Ectodermal cell (in vitro differentiated cells): ENCODE measurements at regions not wholly inside any gene's neighbourhood (a gene's known extent, or its start where the extent isn't known, plus 50 kb on each side); places are given as distances from the start of the nearest gene placed in this dataset.
"Not testable (repeated sequence)": the region's sequence is repeated elsewhere in the genome, so short reads cannot be mapped to it uniquely, and the experiment has no call there.

ENCODE experiments used
- H3K27ac ChIP-seq: 2 replicates; pipeline ENCODE4 v1.7.0; 2013; ENCODE audit warnings: mild to moderate bottlenecking, low read depth, low read length; ENCODE audit not compliant: insufficient read depth, poor library complexity, severe bottlenecking
- H3K27me3 ChIP-seq: 2 replicates; pipeline ENCODE4 v1.7.0; 2013; ENCODE audit warnings: mild to moderate bottlenecking, low read length; ENCODE audit not compliant: insufficient read depth, control insufficient read depth, poor library complexity, severe bottlenecking
- H3K36me3 ChIP-seq: one replicate; pipeline ENCODE4 v1.7.0; 2013; ENCODE audit warnings: low read length; ENCODE audit not compliant: control insufficient read depth, insufficient read depth
- H3K4me1 ChIP-seq: one replicate; pipeline ENCODE4 v1.7.0; 2013; ENCODE audit warnings: low read length; ENCODE audit not compliant: control insufficient read depth, insufficient read depth
- H3K4me3 ChIP-seq: 2 replicates; pipeline ENCODE4 v1.7.0; 2013; ENCODE audit warnings: low read depth, low read length, control low read depth; ENCODE audit not compliant: insufficient read depth
- H3K9me3 ChIP-seq: 2 replicates; pipeline ENCODE4 v1.7.0; 2013; ENCODE audit warnings: mild to moderate bottlenecking, low read length, moderate library complexity; ENCODE audit not compliant: control insufficient read depth
- whole genome bisulfite sequencing, 2 experiments: methylation state at CpG; one replicate each; pipeline ENCODE4 v1.1.7; 2013; ENCODE audit warnings: missing lambda C conversion rate in 2 of 2; 5-methylcytosine and 5-hydroxymethylcytosine counted together

DNA sequence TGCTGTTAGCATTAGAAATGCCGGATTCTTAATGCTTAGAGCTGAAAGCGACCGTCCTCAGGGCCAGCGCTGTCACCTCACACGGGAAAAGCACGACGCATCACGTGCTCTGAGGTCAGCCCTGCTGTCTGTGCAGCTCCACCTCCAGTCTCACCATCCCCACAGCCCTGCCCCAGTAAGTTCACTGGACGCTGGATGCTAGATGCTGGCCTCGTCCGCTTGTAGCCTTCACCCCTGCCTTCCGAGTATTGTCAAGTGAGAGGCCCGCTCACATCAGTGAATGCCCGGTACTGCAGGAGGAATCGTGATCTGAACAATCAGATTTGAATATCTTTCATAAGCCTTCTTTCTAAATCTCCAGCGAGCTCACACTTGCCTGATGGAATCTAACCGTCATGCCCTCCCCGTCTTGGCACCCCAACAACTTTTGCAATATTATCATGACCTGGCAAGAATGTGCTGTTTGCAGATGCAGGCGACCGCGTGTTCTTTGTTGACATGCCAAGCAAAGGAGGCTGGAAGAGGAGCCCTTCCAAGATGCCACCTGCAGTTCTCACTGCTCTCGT, 64.9 kb downstream of the DLL1 start:
- Histone ChIP-seq H3K4me3 (no peak overlapping the region), H3K4me1 (peaks cover 36% of the 10 kb centered on the region), H3K27me3 (no peaks in the 10 kb centered on the region), H3K27ac (no peak overlapping the region), H3K9me3 (no peaks in the 10 kb centered on the region), H3K36me3 (no peaks in the 10 kb centered on the region)
- WGBS, 2 experiments, result 93 to 94% methylated on average over 22 of the region's 22 CpGs

DNA sequence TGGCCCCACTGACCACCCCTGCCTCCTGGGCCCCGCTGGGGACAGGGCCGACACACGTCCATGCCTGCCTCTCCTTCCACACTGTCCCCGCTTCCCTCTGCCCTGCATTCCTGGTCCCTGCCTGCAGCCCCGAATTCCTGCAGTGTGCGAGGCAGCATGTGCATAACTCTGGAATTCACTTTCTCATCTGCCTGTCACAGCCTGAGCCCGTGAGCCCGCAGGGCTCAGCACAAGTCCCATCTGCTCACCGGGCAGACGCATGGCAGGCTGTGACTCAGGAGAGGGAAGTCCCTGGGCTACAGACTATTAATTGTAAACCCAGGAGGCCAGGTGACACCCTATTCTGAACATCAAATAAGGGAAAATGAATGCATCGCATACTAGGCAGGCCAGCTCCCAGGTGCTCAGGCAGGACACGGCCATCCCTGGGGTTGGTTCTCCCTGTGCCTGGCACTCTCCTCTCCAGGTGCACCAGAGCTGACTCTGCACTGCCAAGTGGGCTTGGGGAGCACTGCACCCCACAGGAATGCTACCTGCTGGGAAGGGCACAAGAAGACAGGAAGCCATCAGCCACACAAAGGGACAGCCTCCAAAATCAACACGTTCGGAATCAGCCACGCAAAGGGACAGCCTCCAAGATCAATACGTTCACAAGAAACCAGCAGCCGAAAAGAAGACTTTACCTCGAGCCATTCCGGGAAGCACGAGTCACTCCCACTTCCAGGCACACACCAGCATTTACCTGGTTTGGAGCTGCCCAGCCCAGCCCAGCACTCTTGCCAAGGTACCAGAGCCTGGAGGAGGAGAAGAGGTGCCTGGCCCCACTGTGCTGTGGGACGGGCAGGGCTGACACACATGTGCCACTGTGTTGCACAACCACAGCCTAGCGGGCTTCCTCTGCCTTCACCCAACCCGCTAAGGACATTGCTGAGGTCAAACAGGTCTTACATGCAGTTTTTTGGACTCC, 65.9 kb downstream of the DLL1 start:
- H3K4me1 ChIP-seq, result peaks cover 36% of the 10 kb centered on the region
- H3K9me3 ChIP-seq, result no peaks in the 10 kb centered on the region
- H3K36me3 ChIP-seq, result no peaks in the 10 kb centered on the region
- 80 to 84% methylated on average over 23 of the region's 23 CpGs for WGBS, 2 experiments
- H3K27ac ChIP-seq, result no peak overlapping the region
- no peaks in the 10 kb centered on the region for H3K27me3 ChIP-seq
- H3K4me3 ChIP-seq, result no peak overlapping the region

DNA sequence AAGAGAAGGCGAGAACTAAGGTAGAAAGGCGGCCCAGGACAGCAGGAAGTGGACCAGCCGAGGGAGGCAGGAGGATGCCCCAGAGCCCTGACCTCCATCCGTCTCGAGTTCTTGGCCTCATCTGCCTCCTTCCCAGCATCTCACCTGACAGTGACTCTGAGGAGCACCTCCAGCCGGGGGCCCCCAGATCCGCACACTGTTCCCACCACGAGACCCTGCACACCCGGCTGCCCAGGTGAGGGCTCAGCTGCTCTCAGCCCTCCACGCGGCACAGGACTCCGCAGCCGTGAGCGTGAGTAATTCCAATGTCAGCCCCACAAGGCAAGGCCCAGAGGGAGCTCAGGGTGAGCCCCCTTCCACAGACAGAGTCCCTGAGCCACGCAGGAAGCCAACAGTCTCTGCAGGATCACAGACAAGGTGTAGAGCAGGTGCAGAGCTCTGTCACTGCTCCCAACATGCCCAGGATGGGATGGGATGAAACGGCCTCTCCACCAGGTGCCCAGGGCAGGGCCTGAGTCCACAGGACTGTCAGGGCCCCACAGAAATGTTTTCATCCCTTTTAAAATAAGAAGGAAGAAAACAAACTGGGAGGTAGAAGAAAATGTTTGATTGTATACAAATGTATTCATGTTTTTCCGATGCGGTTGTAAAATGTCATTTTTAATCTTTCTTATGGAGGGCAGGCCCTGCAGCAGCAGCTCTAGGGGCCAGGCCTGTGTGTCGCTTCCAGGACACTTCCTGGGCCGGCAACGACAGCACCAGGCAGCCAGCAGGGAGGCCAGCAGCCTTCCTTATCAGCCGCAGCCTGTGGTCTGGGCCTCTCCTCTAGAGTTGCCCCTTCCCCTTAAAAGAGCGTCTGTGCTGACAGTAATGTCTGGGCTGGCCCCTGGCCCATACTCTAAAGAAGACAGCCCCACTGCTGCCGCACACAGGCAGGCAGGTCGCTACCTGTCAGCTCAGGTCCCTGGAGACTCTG, 66.9 kb downstream of the DLL1 start:
- H3K9me3 ChIP-seq, result no peaks in the 10 kb centered on the region
- H3K4me1 ChIP-seq, result peaks cover 36% of the 10 kb centered on the region
- no peaks in the 10 kb centered on the region for H3K27me3 ChIP-seq
- H3K36me3 ChIP-seq, result no peaks in the 10 kb centered on the region
- WGBS, 2 experiments, result 84% methylated on average over 25 of the region's 25 CpGs
- no peak overlapping the region for H3K4me3 ChIP-seq
- no peak overlapping the region for H3K27ac ChIP-seq

DNA sequence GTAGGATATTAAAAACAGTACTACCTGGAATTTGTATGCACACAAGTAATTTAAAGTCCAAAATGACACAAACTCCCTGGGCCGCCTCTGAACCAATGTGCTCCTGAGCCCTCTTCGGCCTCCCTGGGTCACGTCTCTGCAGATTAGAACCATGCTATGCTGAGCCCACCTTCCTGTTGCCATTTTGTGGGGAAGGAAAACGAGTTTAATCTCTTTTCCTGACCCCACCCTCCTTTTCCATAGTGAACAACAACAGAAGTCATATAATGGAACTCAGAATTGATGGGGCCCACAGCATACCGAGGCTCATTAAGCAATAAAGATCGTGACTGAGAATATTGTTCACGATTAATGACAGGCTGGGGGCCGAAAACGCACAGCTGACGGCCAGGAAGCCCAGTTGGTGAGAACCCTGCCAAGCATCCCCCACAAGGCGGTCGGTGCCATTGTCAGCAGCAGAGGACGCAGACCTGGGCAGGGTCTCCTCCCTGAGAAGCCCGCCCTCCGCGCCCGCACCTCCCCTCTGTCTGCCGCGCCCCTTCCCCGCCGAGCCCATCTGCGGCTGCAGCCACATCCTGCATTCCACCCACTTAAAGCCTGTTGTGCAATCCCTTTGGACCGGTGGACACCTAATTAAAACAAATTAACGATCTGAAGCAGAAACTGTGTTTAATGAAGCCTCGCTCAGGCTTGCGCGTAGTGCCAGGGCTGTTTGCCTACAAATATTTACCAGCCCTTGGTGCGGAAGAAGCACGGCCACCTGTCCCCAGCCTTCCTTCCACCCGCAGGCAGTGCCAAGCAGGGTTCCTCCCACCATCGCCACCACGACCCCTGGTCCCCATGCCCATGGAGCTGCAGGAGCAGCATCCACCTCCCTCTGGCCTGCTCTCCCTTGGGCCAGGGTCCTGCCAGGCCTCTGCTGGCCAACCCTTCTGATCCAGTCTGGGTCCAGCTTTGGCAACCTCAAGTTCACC, 68.1 kb downstream of the DLL1 start:
- no peaks in the 10 kb centered on the region for H3K36me3 ChIP-seq
- H3K4me1 ChIP-seq, result peaks cover 32% of the 10 kb centered on the region
- H3K9me3 ChIP-seq, result no peaks in the 10 kb centered on the region
- no peak overlapping the region for H3K27ac ChIP-seq
- no peaks in the 10 kb centered on the region for H3K27me3 ChIP-seq
- 92 to 93% methylated on average over 32 of the region's 32 CpGs for WGBS, 2 experiments
- H3K4me3 ChIP-seq, result no peak overlapping the region

DNA sequence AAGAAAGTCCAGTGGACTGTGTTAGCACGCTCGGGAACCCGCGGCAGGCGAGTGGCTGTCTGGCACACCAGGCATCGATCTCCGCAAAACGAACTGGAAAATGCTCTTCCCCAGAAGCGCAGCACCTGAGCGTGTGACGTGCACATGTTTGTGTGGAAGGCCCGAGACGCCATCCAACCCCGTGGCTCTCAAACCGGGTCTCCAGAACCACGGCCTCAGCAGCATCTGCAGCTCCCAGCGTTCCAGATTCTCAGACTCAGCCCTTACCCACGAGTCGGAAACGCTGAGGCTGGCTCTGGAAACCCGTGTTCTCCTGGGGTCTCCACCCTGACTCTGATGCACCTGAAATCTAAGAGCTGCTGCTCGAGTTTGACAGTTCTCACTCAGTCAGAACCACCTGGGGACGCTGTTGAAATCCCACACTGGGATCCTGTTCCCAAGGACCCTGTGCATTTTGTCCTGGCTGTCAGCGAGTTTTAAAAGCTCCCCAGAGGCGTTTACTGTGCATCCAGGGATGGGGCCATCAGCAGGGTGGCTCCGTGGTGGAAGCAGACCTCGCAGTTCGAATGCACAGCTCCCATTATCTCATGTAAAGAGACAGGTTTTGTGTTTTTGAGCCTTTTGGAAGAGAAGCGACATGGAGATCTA, 69.0 kb downstream of the DLL1 start:
- Histone ChIP-seq H3K27me3 (no peaks in the 10 kb centered on the region), H3K4me3 (no peak overlapping the region), H3K36me3 (no peaks in the 10 kb centered on the region), H3K27ac (no peak overlapping the region), H3K9me3 (no peaks in the 10 kb centered on the region), H3K4me1 (peaks cover 27% of the 10 kb centered on the region)
- 83% methylated on average over 29 of the region's 29 CpGs for WGBS, 2 experiments

DNA sequence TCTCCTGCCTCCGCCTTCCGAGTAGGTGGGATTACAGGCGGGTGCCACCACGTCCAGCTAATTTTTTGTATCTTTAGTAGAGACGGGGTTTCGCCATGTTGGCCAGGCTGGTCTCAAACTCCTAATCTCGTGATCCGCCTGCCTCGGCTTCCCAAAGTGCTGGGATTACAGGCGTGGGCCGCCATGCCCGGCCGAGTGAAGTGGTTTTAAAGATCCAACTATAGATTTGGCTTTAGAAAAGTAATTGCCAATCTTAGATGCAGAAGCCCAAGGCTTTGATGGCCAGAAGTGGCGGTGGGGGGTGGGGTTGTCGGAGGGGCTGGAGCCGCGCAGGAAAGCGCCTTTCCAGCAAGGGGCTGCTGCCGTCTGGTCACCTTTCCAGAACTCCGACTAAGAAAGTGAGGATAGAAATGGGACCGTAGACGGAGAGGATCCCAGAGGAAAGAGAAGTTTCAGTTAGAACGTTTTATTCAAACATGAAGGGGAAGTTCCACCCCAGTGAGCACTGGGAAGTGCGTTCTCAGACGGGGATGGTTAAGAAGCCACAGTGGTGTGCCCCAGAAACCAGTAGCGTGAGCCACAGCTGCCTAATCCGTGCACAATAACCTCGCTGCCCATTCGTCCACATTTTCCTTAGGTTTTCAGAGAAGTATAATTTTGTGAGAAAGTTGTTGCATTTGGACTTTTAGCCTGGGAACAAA, 69.7 kb downstream of the DLL1 start:
- Histone ChIP-seq H3K9me3 (no peaks in the 10 kb centered on the region), H3K36me3 (no peaks in the 10 kb centered on the region), H3K4me3 (no peak overlapping the region), H3K4me1 (peaks cover 27% of the 10 kb centered on the region), H3K27me3 (no peaks in the 10 kb centered on the region), H3K27ac (no peak overlapping the region)
- WGBS, 2 experiments, result 87 to 89% methylated on average over 29 of the region's 29 CpGs

DNA sequence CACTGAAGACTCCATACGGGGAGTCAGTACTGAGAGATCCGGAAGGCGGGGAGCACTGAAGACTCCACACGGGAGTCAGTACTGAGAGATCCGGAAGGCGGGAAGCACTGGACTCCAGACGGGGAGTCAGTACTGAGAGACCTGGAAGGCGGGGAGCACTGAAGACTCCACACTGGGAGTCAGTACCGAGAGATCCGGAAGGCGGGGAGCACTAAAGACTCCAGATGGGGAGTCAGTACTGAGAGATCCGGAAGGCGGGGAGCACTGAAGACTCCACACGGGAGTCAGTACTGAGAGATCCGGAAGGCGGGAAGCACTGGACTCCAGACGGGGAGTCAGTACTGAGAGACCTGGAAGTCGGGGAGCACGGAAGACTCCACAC, 77.2 kb downstream of the DLL1 start:
- not testable (repeated sequence) for H3K9me3 ChIP-seq, H3K4me3 ChIP-seq, H3K36me3 ChIP-seq, H3K27me3 ChIP-seq, H3K4me1 ChIP-seq, H3K27ac ChIP-seq
- WGBS, 2 experiments, result 93 to 97% methylated on average over 16 of the region's 19 CpGs

DNA sequence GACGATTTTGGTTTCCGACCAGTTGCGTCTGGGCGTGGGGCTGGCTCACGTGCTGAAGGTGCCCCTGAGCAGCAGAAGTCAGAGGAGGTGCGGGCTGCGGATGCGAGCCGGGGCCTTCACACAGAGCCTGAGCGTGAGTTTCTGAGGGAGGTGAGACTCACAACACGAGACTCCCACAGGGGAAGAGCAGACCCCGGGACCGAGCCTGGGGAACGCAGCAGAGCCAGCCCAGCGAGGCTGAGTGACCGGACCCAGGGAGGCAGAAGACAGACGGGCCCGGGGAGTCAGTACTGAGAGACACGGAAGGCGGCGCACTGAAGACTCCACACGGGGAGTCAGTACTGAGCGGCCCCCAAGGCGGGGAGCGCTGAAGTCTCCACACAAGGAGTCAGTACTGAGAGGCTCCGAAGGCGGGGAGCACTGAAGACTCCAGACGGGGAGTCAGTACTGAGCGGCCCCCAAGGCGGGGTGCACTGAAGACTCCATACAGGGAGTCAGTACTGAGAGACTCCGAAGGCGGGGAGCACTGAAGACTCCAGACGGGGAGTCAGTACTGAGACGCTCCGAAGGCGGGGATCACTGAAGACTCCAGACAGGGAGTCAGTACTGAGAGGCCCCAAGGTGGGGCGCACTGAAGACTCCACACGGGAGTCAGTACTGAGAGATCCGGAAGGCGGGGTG, 77.8 kb downstream of the DLL1 start:
- WGBS, 2 experiments, result 88% methylated on average over 40 of the region's 40 CpGs
- Histone ChIP-seq H3K36me3 (no peaks in the 10 kb centered on the region), H3K27ac (no peak overlapping the region)

More for the DNA sequence above, 77.8 kb downstream of the DLL1 start:
- no peaks in the 10 kb centered on the region for H3K9me3 ChIP-seq
- no peaks in the 10 kb centered on the region for H3K4me1 ChIP-seq
- no peaks in the 10 kb centered on the region for H3K27me3 ChIP-seq
- no peak overlapping the region for H3K4me3 ChIP-seq
